ENCODE measurements at regions not wholly inside any gene's neighbourhood (a gene's known extent, or its start where the extent isn't known, plus 50 kb on each side); places are given as distances from the start of the nearest gene placed in this dataset.

DNA sequence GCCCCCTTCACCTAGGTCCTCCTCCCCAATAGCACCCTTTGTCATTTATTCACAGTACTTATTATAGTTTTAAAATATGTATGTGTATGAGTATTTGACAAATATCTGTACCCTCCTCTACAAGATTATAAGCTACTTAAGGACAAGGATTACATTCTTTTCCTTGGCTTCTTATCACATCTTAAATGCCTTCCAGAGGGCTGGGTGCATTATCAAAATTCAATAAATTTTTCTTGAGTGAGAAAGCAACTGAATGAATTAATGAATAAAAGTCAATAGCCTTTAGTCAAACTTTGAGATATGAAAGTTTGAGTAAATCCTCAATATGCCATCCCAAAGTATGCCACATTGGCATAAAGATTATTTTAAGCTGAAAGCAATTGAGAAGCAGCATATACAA is 621.7 kb downstream of the DNAH5 start:
- H3K4me1 Mint-ChIP-seq, result no peaks in the 10 kb centered on the region
- H3K9me3 ChIP-seq, result peaks cover 2% of the 10 kb centered on the region
- peaks cover 0 to 14% (median 9%) of the 10 kb centered on the region in 3 donors for H3K9me3 Mint-ChIP-seq
- H3K36me3 Mint-ChIP-seq, result no peaks in the 10 kb centered on the region
- no peaks in the 10 kb centered on the region for H3K27me3 Mint-ChIP-seq
- ChIA-PET CTCF (no interaction called here), POLR2A (no interaction called here)
- ATAC-seq (replicated peaks in 1 of 4) (no peak), DNase-seq (no peak)
- no peak overlapping the region for H3K27ac Mint-ChIP-seq
- H3K4me3 Mint-ChIP-seq, result no peak overlapping the region
- H3K36me3 ChIP-seq (ENCODE audit: control insufficient read depth in 2 of 2, extremely low read depth in 1 of 2, insufficient read depth in 1 of 2, low read length in 1 of 2), result no peaks in the 10 kb centered on the region
- H3K4me3 ChIP-seq (ENCODE audit: control insufficient read depth in 1 of 2, extremely low read depth in 1 of 2, low read length in 1 of 2), result no peak overlapping the region
- H3K4me1 ChIP-seq (ENCODE audit: control insufficient read depth in 1 of 2, extremely low read depth in 1 of 2, insufficient read depth in 2 of 2, low read length in 2 of 2), result no peaks in the 10 kb centered on the region
- H3K27me3 ChIP-seq (replicated peaks in 1 of 2; ENCODE audit: control insufficient read depth in 2 of 2, extremely low read depth in 1 of 2, insufficient read depth in 2 of 2, low read length in 1 of 2), result no peaks in the 10 kb centered on the region
- no peak overlapping the region for H3K27ac ChIP-seq (ENCODE audit: low read length)

DNA sequence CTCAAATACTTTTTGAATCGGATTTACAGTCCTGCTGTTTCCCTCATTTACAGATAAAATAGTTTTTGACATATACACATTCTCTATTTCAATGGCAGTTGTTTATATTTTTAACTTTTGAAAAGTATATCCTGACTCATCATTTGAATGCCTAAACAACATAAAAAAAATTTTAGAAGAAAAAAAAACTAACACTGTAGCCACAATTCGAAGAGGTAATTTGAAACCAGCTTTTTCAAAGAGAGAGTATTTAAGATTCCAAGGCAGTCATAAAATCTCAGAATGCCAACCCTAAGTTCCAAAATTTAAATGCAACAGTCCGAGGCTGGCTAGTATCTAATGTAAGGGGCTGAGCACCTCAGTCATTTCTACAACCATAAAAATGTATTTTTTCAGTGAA is 626.8 kb downstream of the DNAH5 start:
- Mint-ChIP-seq H3K4me1 (no peaks in the 10 kb centered on the region), H3K36me3 (no peaks in the 10 kb centered on the region), H3K4me3 (no peak overlapping the region), H3K27ac (no peak overlapping the region), H3K27me3 (no peaks in the 10 kb centered on the region), H3K9me3 (peaks cover 11 to 28% (median 16%) of the 10 kb centered on the region in 3 donors)
- ChIA-PET CTCF (no interaction called here), POLR2A (no interaction called here)
- H3K9me3 ChIP-seq, result peaks cover under 1% of the 10 kb centered on the region
- DNase-seq (no peak), ATAC-seq (replicated peaks in 1 of 4) (no peak)
- no peak overlapping the region for H3K27ac ChIP-seq (ENCODE audit: low read length)
- H3K4me3 ChIP-seq (ENCODE audit: control insufficient read depth in 1 of 2, extremely low read depth in 1 of 2, low read length in 1 of 2), result no peak overlapping the region
- no peaks in the 10 kb centered on the region for H3K4me1 ChIP-seq (ENCODE audit: control insufficient read depth in 1 of 2, extremely low read depth in 1 of 2, insufficient read depth in 2 of 2, low read length in 2 of 2)
- H3K27me3 ChIP-seq (replicated peaks in 1 of 2; ENCODE audit: control insufficient read depth in 2 of 2, extremely low read depth in 1 of 2, insufficient read depth in 2 of 2, low read length in 1 of 2), result no peaks in the 10 kb centered on the region
- no CpG with 5 or more reads among the region's 3 CpGs for whole genome bisulfite sequencing (ENCODE audit: insufficient coverage)
- H3K36me3 ChIP-seq (ENCODE audit: control insufficient read depth in 2 of 2, extremely low read depth in 1 of 2, insufficient read depth in 1 of 2, low read length in 1 of 2), result no peaks in the 10 kb centered on the region

DNA sequence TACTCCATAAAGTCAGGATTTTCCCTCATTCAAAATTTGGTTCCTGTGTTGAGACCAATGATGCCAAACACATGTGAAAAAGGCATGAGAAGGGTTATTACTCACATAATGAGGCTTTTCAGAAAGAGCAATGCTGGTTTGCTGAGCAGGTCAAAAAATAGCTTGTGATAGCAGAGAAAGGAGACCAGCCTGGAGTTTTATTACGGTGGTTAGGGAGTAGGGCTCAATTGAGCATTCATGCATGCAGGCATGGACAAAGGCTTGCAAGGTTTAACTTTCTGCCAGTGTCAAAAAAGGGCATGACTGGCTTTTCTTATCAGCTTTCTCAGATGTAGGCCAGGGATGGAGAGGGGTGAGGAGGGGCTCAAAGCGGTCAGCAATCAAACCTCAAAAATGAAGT is 628.3 kb downstream of the DNAH5 start:
- 75% methylated on average over 1 of the region's 2 CpGs for WGBS (ENCODE audit: insufficient coverage)
- POLR2A ChIA-PET, result no interaction called here
- no peak overlapping the region for H3K4me3 ChIP-seq (ENCODE audit: control insufficient read depth in 1 of 2, extremely low read depth in 1 of 2, low read length in 1 of 2)
- no peaks in the 10 kb centered on the region for H3K4me1 Mint-ChIP-seq
- H3K27me3 Mint-ChIP-seq, result no peaks in the 10 kb centered on the region
- H3K27ac ChIP-seq (ENCODE audit: low read length), result no peak overlapping the region
- no peaks in the 10 kb centered on the region for H3K27me3 ChIP-seq (replicated peaks in 1 of 2; ENCODE audit: control insufficient read depth in 2 of 2, extremely low read depth in 1 of 2, insufficient read depth in 2 of 2, low read length in 1 of 2)
- no peak overlapping the region for H3K27ac Mint-ChIP-seq
- H3K9me3 ChIP-seq, result peaks cover 4% of the 10 kb centered on the region
- H3K4me1 ChIP-seq (ENCODE audit: control insufficient read depth in 1 of 2, extremely low read depth in 1 of 2, insufficient read depth in 2 of 2, low read length in 2 of 2), result no peaks in the 10 kb centered on the region
- CTCF ChIA-PET, result no interaction called here
- no peaks in the 10 kb centered on the region for H3K36me3 ChIP-seq (ENCODE audit: control insufficient read depth in 2 of 2, extremely low read depth in 1 of 2, insufficient read depth in 1 of 2, low read length in 1 of 2)
- H3K9me3 Mint-ChIP-seq, result peaks cover 12 to 28% (median 16%) of the 10 kb centered on the region in 3 donors
- no peak for ATAC-seq (replicated peaks in 1 of 4)
- H3K36me3 Mint-ChIP-seq, result no peaks in the 10 kb centered on the region
- H3K4me3 Mint-ChIP-seq, result no peak overlapping the region
- no peak for DNase-seq

GRCh38 chr5:13307480-13307879 is 637.0 kb downstream of the DNAH5 start:
- Mint-ChIP-seq H3K27me3 (no peaks in the 10 kb centered on the region), H3K27ac (no peak overlapping the region), H3K36me3 (no peaks in the 10 kb centered on the region), H3K9me3 (peaks cover 4 to 16% (median 11%) of the 10 kb centered on the region in 3 donors), H3K4me3 (no peak overlapping the region), H3K4me1 (no peaks in the 10 kb centered on the region)
- POLR2A ChIA-PET, result no interaction called here
- no peak for ATAC-seq (replicated peaks in 1 of 4)
- Histone ChIP-seq H3K27ac (ENCODE audit: low read length) (no peak overlapping the region), H3K36me3 (ENCODE audit: control insufficient read depth in 2 of 2, extremely low read depth in 1 of 2, insufficient read depth in 1 of 2, low read length in 1 of 2) (no peaks in the 10 kb centered on the region), H3K9me3 (peaks cover 2% of the 10 kb centered on the region), H3K27me3 (replicated peaks in 1 of 2; ENCODE audit: control insufficient read depth in 2 of 2, extremely low read depth in 1 of 2, insufficient read depth in 2 of 2, low read length in 1 of 2) (no peaks in the 10 kb centered on the region), H3K4me1 (ENCODE audit: control insufficient read depth in 1 of 2, extremely low read depth in 1 of 2, insufficient read depth in 2 of 2, low read length in 2 of 2) (no peaks in the 10 kb centered on the region), H3K4me3 (ENCODE audit: control insufficient read depth in 1 of 2, extremely low read depth in 1 of 2, low read length in 1 of 2) (no peak overlapping the region)
- no peak for DNase-seq
- CTCF ChIA-PET, result no interaction called here

GRCh38 chr5:13303445-13303844 is 641.0 kb downstream of the DNAH5 start:
- ATAC-seq (replicated peaks in 1 of 4) (no peak), DNase-seq (no peak)
- Histone ChIP-seq H3K27ac (ENCODE audit: low read length) (no peak overlapping the region), H3K9me3 (no peaks in the 10 kb centered on the region), H3K4me1 (ENCODE audit: control insufficient read depth in 1 of 2, extremely low read depth in 1 of 2, insufficient read depth in 2 of 2, low read length in 2 of 2) (no peaks in the 10 kb centered on the region), H3K27me3 (replicated peaks in 1 of 2; ENCODE audit: control insufficient read depth in 2 of 2, extremely low read depth in 1 of 2, insufficient read depth in 2 of 2, low read length in 1 of 2) (no peaks in the 10 kb centered on the region), H3K4me3 (ENCODE audit: control insufficient read depth in 1 of 2, extremely low read depth in 1 of 2, low read length in 1 of 2) (no peak overlapping the region), H3K36me3 (ENCODE audit: control insufficient read depth in 2 of 2, extremely low read depth in 1 of 2, insufficient read depth in 1 of 2, low read length in 1 of 2) (no peaks in the 10 kb centered on the region)
- Mint-ChIP-seq H3K4me1 (no peaks in the 10 kb centered on the region), H3K4me3 (no peak overlapping the region), H3K36me3 (no peaks in the 10 kb centered on the region), H3K27ac (no peak overlapping the region), H3K9me3 (peaks cover 11 to 12% (median 12%) of the 10 kb centered on the region in 3 donors), H3K27me3 (no peaks in the 10 kb centered on the region)
- ChIA-PET POLR2A (interaction anchor here in 1 of 2 donors (0.6 kb wide), 1 partner anchor 28 kb away, joined by 5 read pairs; no protein-coding TSS in a partner anchor), CTCF (interaction anchor here in 1 of 2 donors (0.6 kb wide), 1 partner anchor 872 kb away, joined by 6 read pairs; no protein-coding TSS in a partner anchor)

DNA sequence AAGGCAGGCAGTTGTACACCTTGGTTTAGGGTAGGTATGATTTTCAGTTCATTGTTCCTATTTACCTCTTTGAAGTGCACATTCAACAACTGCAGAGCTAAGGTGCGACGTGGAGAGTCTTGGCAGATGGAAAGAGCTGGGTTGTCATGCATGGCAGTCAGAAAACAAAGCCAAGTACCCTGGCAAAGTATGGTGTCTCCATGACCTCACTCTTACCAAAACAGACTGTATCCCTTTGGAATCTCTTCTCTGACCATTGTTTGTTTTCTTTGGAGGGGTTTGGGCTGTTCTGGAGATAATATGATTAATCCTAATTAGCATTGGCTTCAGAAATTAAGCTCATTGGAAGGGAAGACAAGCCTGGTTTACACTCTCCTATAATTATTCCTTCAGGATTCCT is 665.7 kb downstream of the DNAH5 start:
- Histone ChIP-seq H3K27me3 (replicated peaks in 1 of 2; ENCODE audit: control insufficient read depth in 2 of 2, extremely low read depth in 1 of 2, insufficient read depth in 2 of 2, low read length in 1 of 2) (no peaks in the 10 kb centered on the region), H3K27ac (ENCODE audit: low read length) (no peak overlapping the region), H3K9me3 (no peaks in the 10 kb centered on the region), H3K4me1 (ENCODE audit: control insufficient read depth in 1 of 2, extremely low read depth in 1 of 2, insufficient read depth in 2 of 2, low read length in 2 of 2) (no peaks in the 10 kb centered on the region), H3K4me3 (ENCODE audit: control insufficient read depth in 1 of 2, extremely low read depth in 1 of 2, low read length in 1 of 2) (no peak overlapping the region), H3K36me3 (ENCODE audit: control insufficient read depth in 2 of 2, extremely low read depth in 1 of 2, insufficient read depth in 1 of 2, low read length in 1 of 2) (no peaks in the 10 kb centered on the region)
- no peak for DNase-seq
- POLR2A ChIA-PET, result no interaction called here
- Mint-ChIP-seq H3K9me3 (peaks cover 3 to 19% (median 12%) of the 10 kb centered on the region in 3 donors), H3K4me3 (no peak overlapping the region), H3K27ac (no peak overlapping the region), H3K36me3 (no peaks in the 10 kb centered on the region), H3K4me1 (no peaks in the 10 kb centered on the region), H3K27me3 (no peaks in the 10 kb centered on the region)
- no CpG with 5 or more reads among the region's 2 CpGs for WGBS (ENCODE audit: insufficient coverage)
- no peak for ATAC-seq (replicated peaks in 1 of 4)
- CTCF ChIA-PET, result interaction anchor here (0.5 to 0.8 kb wide), 2 partner anchors 10 to 14 kb away, joined by 3 to 4 read pairs; no protein-coding TSS in a partner anchor

DNA sequence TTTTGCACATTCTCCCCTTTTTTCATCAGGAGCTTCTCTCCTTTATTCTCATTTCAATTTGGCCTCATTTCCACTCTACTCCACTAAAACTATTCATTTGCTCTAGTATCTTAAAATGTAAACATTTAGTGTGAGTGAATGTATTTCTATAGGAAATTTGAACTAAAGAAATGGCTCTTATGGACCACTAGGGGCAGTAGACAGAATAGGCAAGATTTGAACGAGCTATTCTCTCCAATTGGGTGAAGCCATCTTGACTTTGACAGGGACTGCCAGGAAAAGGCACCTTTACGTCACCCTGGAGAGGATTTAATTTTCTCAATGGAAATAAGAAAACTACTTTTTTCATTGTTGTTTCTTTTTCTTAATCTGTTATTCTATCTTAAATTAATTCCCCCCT is 666.3 kb downstream of the DNAH5 start:
- CTCF ChIA-PET, result no interaction called here
- H3K27ac Mint-ChIP-seq, result no peak overlapping the region
- no peak overlapping the region for H3K4me3 Mint-ChIP-seq

More for the DNA sequence above, 666.3 kb downstream of the DNAH5 start:
- Mint-ChIP-seq H3K36me3 (no peaks in the 10 kb centered on the region), H3K27me3 (no peaks in the 10 kb centered on the region), H3K9me3 (peaks cover 3 to 19% (median 12%) of the 10 kb centered on the region in 3 donors), H3K4me1 (no peaks in the 10 kb centered on the region)
- Histone ChIP-seq H3K27me3 (replicated peaks in 1 of 2; ENCODE audit: control insufficient read depth in 2 of 2, extremely low read depth in 1 of 2, insufficient read depth in 2 of 2, low read length in 1 of 2) (no peaks in the 10 kb centered on the region), H3K4me3 (ENCODE audit: control insufficient read depth in 1 of 2, extremely low read depth in 1 of 2, low read length in 1 of 2) (no peak overlapping the region), H3K36me3 (ENCODE audit: control insufficient read depth in 2 of 2, extremely low read depth in 1 of 2, insufficient read depth in 1 of 2, low read length in 1 of 2) (no peaks in the 10 kb centered on the region), H3K9me3 (no peaks in the 10 kb centered on the region), H3K27ac (ENCODE audit: low read length) (no peak overlapping the region), H3K4me1 (ENCODE audit: control insufficient read depth in 1 of 2, extremely low read depth in 1 of 2, insufficient read depth in 2 of 2, low read length in 2 of 2) (no peaks in the 10 kb centered on the region)
- DNase-seq (no peak), ATAC-seq (replicated peaks in 1 of 4) (no peak)
- WGBS (ENCODE audit: insufficient coverage), result no CpG with 5 or more reads among the region's 2 CpGs
- POLR2A ChIA-PET, result no interaction called here
